ENCODE measurements at regions not wholly inside any gene's neighbourhood (a gene's known extent, or its start where the extent isn't known, plus 50 kb on each side); places are given as distances from the start of the nearest gene placed in this dataset.

DNA sequence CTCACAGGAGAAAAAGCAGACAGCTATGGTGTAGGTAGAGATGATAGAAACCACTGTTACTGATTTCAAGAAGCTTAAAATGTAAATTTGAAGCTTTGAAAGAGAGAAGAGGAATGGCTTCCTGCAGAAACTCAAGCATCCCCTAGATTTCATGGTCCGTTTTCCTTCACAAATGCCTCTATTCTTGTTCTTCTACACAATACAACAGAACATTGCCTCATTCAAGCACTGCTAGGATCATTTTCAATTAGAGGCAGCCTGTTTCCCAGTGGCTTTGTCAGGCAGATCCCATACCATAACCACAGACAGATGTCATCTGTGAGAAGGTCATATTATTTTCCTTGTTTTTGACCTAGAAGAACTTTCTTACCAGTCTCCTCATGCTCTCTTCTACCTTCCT, 77.9 kb upstream of the SPRED1 start (continued):
- TF ChIP-seq SP2 (IDR thresholded peaks at IDR 0.05; ENCODE audit: low read length), result no peak
- TF ChIP-seq TBP (IDR thresholded peaks at IDR 0.05; ENCODE audit: low read depth, low read length), result no peak
